IMR-90 (cell line): ENCODE measurements at regions not wholly inside any gene's neighbourhood (a gene's known extent, or its start where the extent isn't known, plus 50 kb on each side); places are given as distances from the start of the nearest gene placed in this dataset.

ENCODE experiments used
- ATAC-seq: fragments of 200-7000 bp; cut with Tn5 transposase; 2 replicates; pipeline ENCODE4 v1.9.1; 2020; ENCODE audit warnings: low read depth, mild to moderate bottlenecking, moderate library complexity
- BruUV-seq: library from RNA; stranded (reverse); fragments of 400-500 nt; replicated peaks from 2 replicates; lab custom pipeline; 2021; lab: Mats Ljungman, UMichigan
- CTCF ChIA-PET: fragments of 300-600 bp; formaldehyde crosslinking; extraction: SDS; loops from one replicate; lab custom pipeline; 2021; ENCODE audit warnings: antibody characterized with exemption; lab: Yijun Ruan, JAX
- POLR2A ChIA-PET: fragments of 300-600 bp; sonication (Branson Sonifier 250); formaldehyde crosslinking; loops from one replicate; lab custom pipeline; 2022; ENCODE audit warnings: antibody characterized with exemption; ENCODE audit not compliant: unreplicated experiment; lab: Charles Lee
- DNase-seq: peaks from one replicate; pipeline ENCODE4 v3.0.0; 2013
- H2AFZ ChIP-seq: replicated peaks from 2 replicates; pipeline ENCODE3; 2013; ENCODE audit warnings: low read length, mild to moderate bottlenecking; ENCODE audit not compliant: poor library complexity
- H2AK5ac ChIP-seq: 2 replicates; pipeline ENCODE4 v1.6.1; 2013; ENCODE audit warnings: low read depth, low read length, inconsistent platforms
- H2AK9ac ChIP-seq: replicated peaks from 2 replicates; pipeline ENCODE3; 2013; ENCODE audit warnings: mild to moderate bottlenecking, low read depth, low read length, moderate library complexity; ENCODE audit not compliant: poor library complexity
- H2BK120ac ChIP-seq: 2 replicates; pipeline ENCODE4 v1.6.1; 2013; ENCODE audit warnings: low read depth, low read length, inconsistent platforms
- H2BK15ac ChIP-seq: 3 replicates; pipeline ENCODE4 v1.6.1; 2013; ENCODE audit warnings: low read depth, low read length, inconsistent platforms
- H2BK20ac ChIP-seq: 2 replicates; pipeline ENCODE4 v1.6.1; 2013; ENCODE audit warnings: low read depth, mild to moderate bottlenecking, inconsistent platforms, low read length, moderate library complexity
- H2BK5ac ChIP-seq: 2 replicates; pipeline ENCODE4 v1.6.1; 2013; ENCODE audit warnings: mild to moderate bottlenecking, low read depth, low read length, inconsistent platforms; ENCODE audit not compliant: poor library complexity, severe bottlenecking
- H3K14ac ChIP-seq: replicated peaks from 2 replicates; pipeline ENCODE4 v1.6.1; 2013; ENCODE audit warnings: low read depth, low read length, inconsistent platforms
- H3K18ac ChIP-seq: 2 replicates; pipeline ENCODE4 v1.6.1; 2013; ENCODE audit warnings: low read depth, low read length, control low read depth
- H3K23ac ChIP-seq: 2 replicates; pipeline ENCODE4 v1.6.1; 2013; ENCODE audit warnings: low read depth, low read length, inconsistent platforms
- H3K27ac ChIP-seq: 2 replicates; pipeline ENCODE4 v1.5.1; 2013; ENCODE audit warnings: mild to moderate bottlenecking, control low read depth, low read length; ENCODE audit not compliant: insufficient read depth
- H3K27me3 ChIP-seq: 2 replicates; pipeline ENCODE4 v1.6.1; 2013; ENCODE audit warnings: low read length; ENCODE audit not compliant: control insufficient read depth, insufficient read depth
- H3K36me3 ChIP-seq: 2 replicates; pipeline ENCODE4 v1.6.1; 2013; ENCODE audit warnings: low read length, mixed read lengths; ENCODE audit not compliant: control insufficient read depth, insufficient read depth
- H3K4ac ChIP-seq: 2 replicates; pipeline ENCODE4 v1.6.1; 2013; ENCODE audit warnings: low read depth, low read length, inconsistent platforms
- H3K4me1 ChIP-seq: 2 replicates; pipeline ENCODE4 v1.6.1; 2013; ENCODE audit warnings: low read length, mixed read lengths; ENCODE audit not compliant: control insufficient read depth, insufficient read depth
- H3K4me2 ChIP-seq: 2 replicates; pipeline ENCODE4 v1.6.1; 2013; ENCODE audit warnings: low read depth, mild to moderate bottlenecking, control low read depth, low read length, moderate library complexity
- H3K4me3 ChIP-seq: 2 replicates; pipeline ENCODE4 v1.5.1; 2013; ENCODE audit warnings: low read depth, mild to moderate bottlenecking, control low read depth, low read length, moderate library complexity; ENCODE audit not compliant: insufficient read depth
- H3K56ac ChIP-seq: 2 replicates; pipeline ENCODE4 v1.6.1; 2013; ENCODE audit warnings: low read length, inconsistent platforms; ENCODE audit not compliant: insufficient read depth; ENCODE audit errors: extremely low read depth
- H3K79me1 ChIP-seq, 2 experiments: 2 replicates each; pipeline ENCODE4 v1.6.1; 2013; ENCODE audit warnings: low read length in 2 of 2, inconsistent platforms in 1 of 2, low read depth in 1 of 2
- H3K9ac ChIP-seq: 2 replicates; pipeline ENCODE4 v1.6.1; 2013; ENCODE audit warnings: low read depth, low read length, control low read depth
- H3K9me1 ChIP-seq: 2 replicates; pipeline ENCODE4 v1.6.1; 2013; ENCODE audit warnings: low read length, inconsistent platforms; ENCODE audit not compliant: insufficient read depth
- H3K9me3 ChIP-seq: 2 replicates; pipeline ENCODE4 v1.6.1; 2013; ENCODE audit warnings: low read length; ENCODE audit not compliant: control insufficient read depth, insufficient read depth
- H4K20me1 ChIP-seq: 2 replicates; pipeline ENCODE4 v1.6.1; 2013; ENCODE audit warnings: low read length, inconsistent platforms; ENCODE audit not compliant: insufficient read depth
- H4K5ac ChIP-seq: 2 replicates; pipeline ENCODE4 v1.6.1; 2013; ENCODE audit warnings: mild to moderate bottlenecking, low read depth, low read length, control low read depth
- H4K8ac ChIP-seq, 2 experiments: 2 replicates each; pipeline ENCODE4 v1.6.1; 2013; ENCODE audit warnings: low read depth in 2 of 2, low read length in 2 of 2, control low read depth in 1 of 2, inconsistent platforms in 1 of 2
- H4K91ac ChIP-seq: 2 replicates; pipeline ENCODE4 v1.6.1; 2013; ENCODE audit warnings: low read depth, low read length, inconsistent platforms; ENCODE audit not compliant: insufficient read depth
- BHLHE40 ChIP-seq: fragments of 150-350 bp; IDR thresholded peaks from 2 replicates; pipeline ENCODE4 v1.6.1; 2016; ENCODE audit warnings: mild to moderate bottlenecking, low read depth, low read length
- CEBPB ChIP-seq: IDR thresholded peaks from 2 replicates; pipeline ENCODE4 v1.6.1; 2012; ENCODE audit warnings: low read depth, low read length, improper control_type of control experiment
- CHD1 ChIP-seq: IDR thresholded peaks from 2 replicates; pipeline ENCODE4 v1.6.1; 2012; ENCODE audit warnings: low read depth, low read length, improper control_type of control experiment
- MAFK ChIP-seq: IDR thresholded peaks from 2 replicates; pipeline ENCODE4 v1.6.1; 2012; ENCODE audit warnings: low read depth, low read length, improper control_type of control experiment
- MXI1 ChIP-seq: IDR thresholded peaks from 2 replicates; pipeline ENCODE4 v1.6.1; 2012; ENCODE audit warnings: low read depth, mild to moderate bottlenecking, low read length, moderate library complexity, borderline replicate concordance
- NFE2L2 ChIP-seq: fragments of 150-350 bp; IDR thresholded peaks from 2 replicates; pipeline ENCODE4 v1.6.1; 2016; ENCODE audit warnings: low read depth, mild to moderate bottlenecking, low read length
- RCOR1 ChIP-seq: IDR thresholded peaks from 2 replicates; pipeline ENCODE4 v1.6.1; 2012; ENCODE audit warnings: mild to moderate bottlenecking, low read length, improper control_type of control experiment; ENCODE audit not compliant: insufficient replicate concordance
- RFX5 ChIP-seq: IDR thresholded peaks from 2 replicates; pipeline ENCODE4 v1.8.0; 2012; ENCODE audit warnings: low read depth, mild to moderate bottlenecking, low read length, moderate library complexity
- SMC3 ChIP-seq: fragments of 150-350 bp; IDR thresholded peaks from 2 replicates; pipeline ENCODE4 v1.6.1; 2016; ENCODE audit warnings: low read depth, mild to moderate bottlenecking, antibody characterized with exemption, low read length, moderate library complexity
- WGBS, 2 experiments: methylation state at CpG; one replicate each; pipeline versions ENCODE4 v1.1.5 to v1.1.7; 2013; ENCODE audit warnings: missing lambda C conversion rate in 2 of 2; ENCODE audit not compliant: insufficient read length in 1 of 2; ENCODE audit errors: extremely low coverage in 2 of 2; 5-methylcytosine and 5-hydroxymethylcytosine counted together
- dilution Hi-C: fragments of 300-500 bp; cut with HindIII; formaldehyde crosslinking; loops from one replicate; pipeline ENCODE4 v1.14.3; 2018; ENCODE audit warnings: low sequenced_read_pairs; ENCODE audit not compliant: unreplicated experiment
- in situ Hi-C: fragments of 300-500 bp; cut with MboI; formaldehyde crosslinking; loops from 3 replicates; pipeline ENCODE4 v1.14.3; 2019; ENCODE audit warnings: low sequenced_read_pairs, inconsistent platforms, mixed read lengths
- intact Hi-C: fragments of 100-400 bp; cut with micrococcal nuclease; formaldehyde crosslinking; loops from 2 replicates; pipeline ENCODE4 v1.10.0; 2022
- TF ChIP-seq, protein P1 (sequence below): conservative IDR thresholded peaks from 2 replicates; pipeline ENCODE4 v1.5.1; 2012; ENCODE audit warnings: mild to moderate bottlenecking, low read depth, low read length, improper control_type of control experiment
- TF ChIP-seq, protein P2 (sequence below): fragments of 150-350 bp; IDR thresholded peaks from 2 replicates; pipeline ENCODE4 v1.6.1; 2017; ENCODE audit warnings: mild to moderate bottlenecking, antibody characterized with exemption, low read length, low read depth

DNA sequence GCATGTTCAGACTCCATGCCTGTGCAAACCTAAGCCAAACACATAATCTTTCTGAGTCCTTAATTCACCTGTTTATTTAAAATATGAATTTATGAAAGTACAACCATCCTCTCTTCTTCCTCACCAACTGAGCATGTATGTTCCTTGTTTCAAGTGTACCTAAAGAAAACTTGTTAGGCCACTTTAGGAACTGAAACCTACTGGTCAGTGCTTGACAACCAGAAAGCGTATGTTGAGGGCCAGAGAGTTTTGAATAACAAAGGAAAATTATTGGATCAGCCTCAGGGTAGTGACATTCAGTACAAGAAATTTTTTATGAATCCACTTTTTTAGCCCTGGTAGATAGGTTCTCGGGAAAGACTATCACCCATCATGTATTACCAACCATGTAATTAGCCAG is 847.6 kb upstream of the CELF4 start:
- no peaks in the 10 kb centered on the region for H4K20me1 ChIP-seq
- no TSS peak for BruUV-seq
- H2AK9ac ChIP-seq = no peak overlapping the region
- H3K4me2 ChIP-seq = no peak overlapping the region
- H3K27ac ChIP-seq = no peak overlapping the region
- dilution Hi-C loops (no loop called here), intact Hi-C loops (no loop called here), in situ Hi-C loops (no loop called here)
- H3K56ac ChIP-seq = no peak overlapping the region
- no peak overlapping the region for H3K14ac ChIP-seq
- no peak overlapping the region for H2BK20ac ChIP-seq
- H3K4ac ChIP-seq = no peak overlapping the region
- no peak overlapping the region for H4K91ac ChIP-seq
- no peak overlapping the region for H2BK120ac ChIP-seq
- DNase-seq (no peak), ATAC-seq (no peak)
- peaks cover 11% of the 10 kb centered on the region for H3K9me3 ChIP-seq
- H4K5ac ChIP-seq = no peak overlapping the region
- no peak overlapping the region for H3K18ac ChIP-seq
- POLR2A ChIA-PET = no interaction called here
- H2BK15ac ChIP-seq = no peak overlapping the region
- H3K36me3 ChIP-seq = no peaks in the 10 kb centered on the region
- no peak overlapping the region for H3K23ac ChIP-seq
- no peak overlapping the region for H2AFZ ChIP-seq
- WGBS, 2 experiments = no CpG with 5 or more reads among the region's 2 CpGs
- H3K27me3 ChIP-seq = no peaks in the 10 kb centered on the region
- H4K8ac ChIP-seq = no peak overlapping the region
- no peaks in the 10 kb centered on the region for H3K79me1 ChIP-seq
- CTCF ChIA-PET = no interaction called here
- no peak overlapping the region for H2BK5ac ChIP-seq
- H3K9ac ChIP-seq = no peak overlapping the region
- H2AK5ac ChIP-seq = no peak overlapping the region
- H3K4me1 ChIP-seq = no peaks in the 10 kb centered on the region
- H3K4me3 ChIP-seq = no peak overlapping the region
- H3K9me1 ChIP-seq = no peaks in the 10 kb centered on the region
- TF ChIP-seq, protein P1, sequence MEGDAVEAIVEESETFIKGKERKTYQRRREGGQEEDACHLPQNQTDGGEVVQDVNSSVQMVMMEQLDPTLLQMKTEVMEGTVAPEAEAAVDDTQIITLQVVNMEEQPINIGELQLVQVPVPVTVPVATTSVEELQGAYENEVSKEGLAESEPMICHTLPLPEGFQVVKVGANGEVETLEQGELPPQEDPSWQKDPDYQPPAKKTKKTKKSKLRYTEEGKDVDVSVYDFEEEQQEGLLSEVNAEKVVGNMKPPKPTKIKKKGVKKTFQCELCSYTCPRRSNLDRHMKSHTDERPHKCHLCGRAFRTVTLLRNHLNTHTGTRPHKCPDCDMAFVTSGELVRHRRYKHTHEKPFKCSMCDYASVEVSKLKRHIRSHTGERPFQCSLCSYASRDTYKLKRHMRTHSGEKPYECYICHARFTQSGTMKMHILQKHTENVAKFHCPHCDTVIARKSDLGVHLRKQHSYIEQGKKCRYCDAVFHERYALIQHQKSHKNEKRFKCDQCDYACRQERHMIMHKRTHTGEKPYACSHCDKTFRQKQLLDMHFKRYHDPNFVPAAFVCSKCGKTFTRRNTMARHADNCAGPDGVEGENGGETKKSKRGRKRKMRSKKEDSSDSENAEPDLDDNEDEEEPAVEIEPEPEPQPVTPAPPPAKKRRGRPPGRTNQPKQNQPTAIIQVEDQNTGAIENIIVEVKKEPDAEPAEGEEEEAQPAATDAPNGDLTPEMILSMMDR = no peak
- TF ChIP-seq CHD1 = no peak
- TF ChIP-seq, protein P2, sequence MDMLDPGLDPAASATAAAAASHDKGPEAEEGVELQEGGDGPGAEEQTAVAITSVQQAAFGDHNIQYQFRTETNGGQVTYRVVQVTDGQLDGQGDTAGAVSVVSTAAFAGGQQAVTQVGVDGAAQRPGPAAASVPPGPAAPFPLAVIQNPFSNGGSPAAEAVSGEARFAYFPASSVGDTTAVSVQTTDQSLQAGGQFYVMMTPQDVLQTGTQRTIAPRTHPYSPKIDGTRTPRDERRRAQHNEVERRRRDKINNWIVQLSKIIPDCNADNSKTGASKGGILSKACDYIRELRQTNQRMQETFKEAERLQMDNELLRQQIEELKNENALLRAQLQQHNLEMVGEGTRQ = no peak
- no peak for TF ChIP-seq RFX5
- no peak for TF ChIP-seq RCOR1
- no peak for TF ChIP-seq MXI1
- TF ChIP-seq NFE2L2 = no peak
- TF ChIP-seq BHLHE40 = no peak
- TF ChIP-seq CEBPB = no peak
- no peak for TF ChIP-seq MAFK
- TF ChIP-seq SMC3 = no peak
